ENCODE measurements at regions not wholly inside any gene's neighbourhood (a gene's known extent, or its start where the extent isn't known, plus 50 kb on each side); places are given as distances from the start of the nearest gene placed in this dataset. TPM values are rescaled to one million over a fixed set of nuclear protein-coding genes. Genes with fewer than 3 reads are reported as not detected.

DNA sequence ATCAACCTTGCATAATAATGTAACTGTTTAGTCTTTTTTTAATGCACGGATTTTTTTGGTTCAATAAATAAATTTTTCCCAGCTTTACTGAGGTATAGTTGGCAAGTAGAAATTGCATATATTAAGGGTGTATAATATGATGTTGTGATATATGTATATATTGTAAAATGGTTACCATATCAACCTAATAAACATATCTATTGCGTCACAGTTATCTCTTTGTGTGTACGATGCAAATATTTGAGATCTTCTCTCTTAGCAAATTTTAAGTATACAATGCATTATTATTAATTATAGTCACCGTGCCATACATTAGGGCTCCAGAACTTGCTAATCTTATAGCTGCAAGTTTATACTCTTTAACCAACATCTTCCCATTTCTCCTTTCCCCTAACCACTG lies 57.2 kb upstream of the TMEM161B start:
- Histone ChIP-seq H3K36me3 (no peaks in the 10 kb centered on the region), H3K27me3 (no peaks in the 10 kb centered on the region), H3K4me3 (replicated peaks in 1 of 3) (no peak overlapping the region), H3K9me3 (no peaks in the 10 kb centered on the region), H3K4me1 (no peaks in the 10 kb centered on the region), H3K27ac (no peak overlapping the region)
- intact Hi-C loops (cut with DNase I), result no loop called here
- 93 to 95% methylated on average over 4 of the region's 4 CpGs for WGBS, 2 donors
- DNase-seq, result no peak
- no peak for TF ChIP-seq POLR2A (IDR thresholded peaks at IDR 0.05)
- TF ChIP-seq, protein P1, sequence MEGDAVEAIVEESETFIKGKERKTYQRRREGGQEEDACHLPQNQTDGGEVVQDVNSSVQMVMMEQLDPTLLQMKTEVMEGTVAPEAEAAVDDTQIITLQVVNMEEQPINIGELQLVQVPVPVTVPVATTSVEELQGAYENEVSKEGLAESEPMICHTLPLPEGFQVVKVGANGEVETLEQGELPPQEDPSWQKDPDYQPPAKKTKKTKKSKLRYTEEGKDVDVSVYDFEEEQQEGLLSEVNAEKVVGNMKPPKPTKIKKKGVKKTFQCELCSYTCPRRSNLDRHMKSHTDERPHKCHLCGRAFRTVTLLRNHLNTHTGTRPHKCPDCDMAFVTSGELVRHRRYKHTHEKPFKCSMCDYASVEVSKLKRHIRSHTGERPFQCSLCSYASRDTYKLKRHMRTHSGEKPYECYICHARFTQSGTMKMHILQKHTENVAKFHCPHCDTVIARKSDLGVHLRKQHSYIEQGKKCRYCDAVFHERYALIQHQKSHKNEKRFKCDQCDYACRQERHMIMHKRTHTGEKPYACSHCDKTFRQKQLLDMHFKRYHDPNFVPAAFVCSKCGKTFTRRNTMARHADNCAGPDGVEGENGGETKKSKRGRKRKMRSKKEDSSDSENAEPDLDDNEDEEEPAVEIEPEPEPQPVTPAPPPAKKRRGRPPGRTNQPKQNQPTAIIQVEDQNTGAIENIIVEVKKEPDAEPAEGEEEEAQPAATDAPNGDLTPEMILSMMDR (IDR thresholded peaks at IDR 0.05), result no peak

DNA sequence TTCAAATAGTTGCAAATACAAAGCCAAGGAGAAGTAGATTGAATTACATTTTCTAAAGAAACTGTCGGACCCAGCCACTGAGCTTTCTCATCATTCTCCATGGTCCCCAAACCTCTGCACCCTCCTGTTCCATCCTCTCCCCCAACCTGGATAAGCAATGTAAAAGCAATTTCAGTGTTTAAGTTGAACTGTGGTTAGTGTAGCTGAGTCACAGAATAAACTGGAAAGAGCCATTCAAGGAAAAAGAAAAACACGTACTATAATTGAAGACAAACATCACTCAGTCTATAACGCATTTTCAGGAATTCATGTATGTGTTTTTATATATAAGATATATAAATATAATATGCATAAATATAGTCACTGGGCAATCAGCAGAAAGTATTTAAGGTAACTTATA lies 54.1 kb upstream of the TMEM161B start:
- no peak for DNase-seq
- Histone ChIP-seq H3K9me3 (no peaks in the 10 kb centered on the region), H3K4me3 (replicated peaks in 1 of 3) (no peak overlapping the region), H3K27me3 (no peaks in the 10 kb centered on the region), H3K27ac (no peak overlapping the region), H3K4me1 (no peaks in the 10 kb centered on the region), H3K36me3 (no peaks in the 10 kb centered on the region)
- intact Hi-C loops (cut with DNase I), result no loop called here
- TF ChIP-seq, protein P1 (IDR thresholded peaks at IDR 0.05), result no peak
- no peak for TF ChIP-seq POLR2A (IDR thresholded peaks at IDR 0.05)
- WGBS, 2 donors, result 95 to 96% methylated on average over 3 of the region's 3 CpGs

Small RNA genes lying in the stretch of these regions (small RNA-seq; reads per million reads assigned to genes)
- gene RF00156, result not detected

Data from thyroid gland (tissue), 4 donors.